Neural crest cell (in vitro differentiated cells): ENCODE measurements at regions not wholly inside any gene's neighbourhood (a gene's known extent, or its start where the extent isn't known, plus 50 kb on each side); places are given as distances from the start of the nearest gene placed in this dataset.

Source experiments
- DNase-seq: peaks from one replicate; pipeline ENCODE4 v3.0.0; 2021; ENCODE audit warnings: low read depth, mixed read lengths, low spot score
- H3K27ac Mint-ChIP-seq: one replicate; pipeline ENCODE4 v1.8.0; 2021; ENCODE audit warnings: mild to moderate bottlenecking, mixed read lengths; ENCODE audit not compliant: unreplicated experiment
- H3K27me3 Mint-ChIP-seq: 2 replicates; pipeline ENCODE4 v1.8.0; 2021; ENCODE audit warnings: low read depth, mild to moderate bottlenecking, mixed read lengths
- H3K36me3 Mint-ChIP-seq: 2 replicates; pipeline ENCODE4 v1.8.0; 2021; ENCODE audit warnings: low read depth, mild to moderate bottlenecking, mixed read lengths
- H3K4me1 Mint-ChIP-seq: 2 replicates; pipeline ENCODE4 v1.8.0; 2021; ENCODE audit warnings: mixed read lengths
- H3K4me3 Mint-ChIP-seq: one replicate; pipeline ENCODE4 v1.8.0; 2021; ENCODE audit warnings: mild to moderate bottlenecking, mixed read lengths
- H3K9me3 Mint-ChIP-seq: 2 replicates; pipeline ENCODE4 v1.8.0; 2021; ENCODE audit warnings: mixed read lengths
- CTCF ChIP-seq: fragments of 200-600 bp; sonication (generic); conservative IDR thresholded peaks from 2 replicates; pipeline ENCODE4 v1.5.0; 2021; ENCODE audit warnings: antibody characterized with exemption, mild to moderate bottlenecking

DNA sequence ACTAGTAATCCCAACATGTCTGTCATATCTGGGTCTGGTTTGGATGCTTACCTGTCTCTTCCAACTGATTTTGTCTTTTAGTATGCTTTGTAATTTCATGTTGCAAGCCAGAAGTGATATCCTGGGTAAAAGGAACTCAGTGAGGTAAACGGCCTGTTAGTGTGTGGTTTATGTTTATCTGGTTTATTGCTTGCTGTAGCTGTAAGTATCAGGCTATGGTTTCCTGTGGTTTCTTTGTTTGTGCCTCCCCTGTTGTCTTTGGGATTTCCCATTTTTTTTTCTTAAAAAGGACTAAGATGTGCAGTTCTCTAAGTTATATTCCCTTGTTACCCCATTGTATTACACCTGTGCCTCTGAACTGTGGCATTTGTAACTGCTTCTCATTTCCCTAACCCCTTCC, 323.5 kb upstream of the POM121L12 start:
- H3K27ac Mint-ChIP-seq: no peak overlapping the region
- no peaks in the 10 kb centered on the region for H3K4me1 Mint-ChIP-seq
- no peak overlapping the region for H3K4me3 Mint-ChIP-seq
- H3K36me3 Mint-ChIP-seq: peaks cover 2% of the 10 kb centered on the region
- no peaks in the 10 kb centered on the region for H3K27me3 Mint-ChIP-seq
- TF ChIP-seq CTCF: no peak
- H3K9me3 Mint-ChIP-seq: peaks cover 4% of the 10 kb centered on the region
- DNase-seq: no peak

DNA sequence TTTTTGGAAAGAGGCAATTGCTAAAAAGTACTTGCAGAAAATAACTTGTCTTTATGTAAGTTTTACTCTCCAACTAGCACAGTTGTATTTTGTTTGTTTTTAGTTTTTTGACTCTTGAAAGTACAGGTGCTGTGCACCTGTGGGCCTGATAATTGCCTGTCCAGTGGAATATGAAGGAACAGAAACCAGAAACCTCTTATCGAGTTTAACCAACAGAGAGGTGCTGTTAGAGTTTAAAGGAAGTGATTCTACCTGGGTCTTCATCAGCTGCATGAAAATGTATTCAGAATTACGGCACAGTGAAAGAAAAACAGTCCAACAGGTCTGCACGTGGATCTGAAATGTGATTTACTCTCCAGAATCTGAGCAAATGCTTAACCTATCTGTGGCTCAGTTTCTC, 326.6 kb upstream of the POM121L12 start:
- H3K4me3 Mint-ChIP-seq: no peak overlapping the region
- H3K27ac Mint-ChIP-seq: no peak overlapping the region
- no peak for TF ChIP-seq CTCF
- H3K9me3 Mint-ChIP-seq: no peaks in the 10 kb centered on the region
- H3K27me3 Mint-ChIP-seq: no peaks in the 10 kb centered on the region
- no peak for DNase-seq
- H3K4me1 Mint-ChIP-seq: no peaks in the 10 kb centered on the region
- no peaks in the 10 kb centered on the region for H3K36me3 Mint-ChIP-seq

DNA sequence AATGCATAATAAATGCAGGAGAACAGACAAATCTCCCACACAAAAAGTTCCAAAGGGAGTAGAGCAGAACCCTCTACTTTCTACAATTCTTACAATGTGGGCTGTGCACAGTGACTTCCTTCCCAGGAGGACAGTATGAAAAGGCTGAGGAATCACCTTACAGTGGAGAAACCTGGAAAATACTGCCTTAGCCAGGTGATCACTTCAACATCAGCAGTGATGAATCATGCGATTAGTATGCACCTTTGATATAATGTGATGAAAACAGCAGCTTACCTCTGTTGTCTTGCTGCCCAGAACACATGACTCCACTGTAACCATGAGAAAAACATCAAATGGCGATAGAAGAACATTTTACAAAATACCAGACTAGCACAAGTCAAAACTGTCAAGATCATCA, 329.7 kb upstream of the POM121L12 start:
- Mint-ChIP-seq H3K4me3 (no peak overlapping the region), H3K27ac (no peak overlapping the region), H3K9me3 (no peaks in the 10 kb centered on the region), H3K4me1 (no peaks in the 10 kb centered on the region), H3K27me3 (no peaks in the 10 kb centered on the region), H3K36me3 (no peaks in the 10 kb centered on the region)
- no peak for TF ChIP-seq CTCF
- no peak for DNase-seq

DNA sequence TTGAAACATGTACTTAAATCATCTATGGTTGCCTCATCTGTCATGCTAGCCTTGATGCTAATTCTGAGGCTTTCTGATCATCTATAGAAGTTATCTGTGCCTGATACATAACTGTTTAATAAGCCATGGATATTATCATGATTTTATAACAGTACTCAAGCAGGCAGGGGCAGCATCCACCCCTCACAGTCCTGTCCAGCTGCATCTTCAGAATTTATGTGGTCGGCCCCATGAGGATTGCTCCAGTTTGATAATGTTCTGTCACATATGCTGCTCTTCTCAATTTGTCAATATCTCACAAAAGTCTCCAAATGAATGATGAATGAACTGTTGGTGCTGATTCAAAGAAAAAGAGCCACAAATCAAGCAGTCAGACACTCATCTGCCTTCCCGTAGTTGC, 335.1 kb upstream of the POM121L12 start:
- Mint-ChIP-seq H3K9me3 (peaks cover 9% of the 10 kb centered on the region), H3K27ac (no peak overlapping the region), H3K36me3 (no peaks in the 10 kb centered on the region), H3K4me3 (no peak overlapping the region), H3K4me1 (no peaks in the 10 kb centered on the region), H3K27me3 (no peaks in the 10 kb centered on the region)
- no peak for TF ChIP-seq CTCF
- DNase-seq: no peak

- no peak overlapping the region for H3K27ac Mint-ChIP-seq
Measured at GRCh38 chr7:52695973-52696595, 339.3 kb upstream of the POM121L12 start.

More at GRCh38 chr7:52695973-52696595, 339.3 kb upstream of the POM121L12 start:
- Mint-ChIP-seq H3K4me3 (no peak overlapping the region), H3K27me3 (no peaks in the 10 kb centered on the region), H3K4me1 (no peaks in the 10 kb centered on the region), H3K9me3 (peaks cover 9% of the 10 kb centered on the region), H3K36me3 (no peaks in the 10 kb centered on the region)
- TF ChIP-seq CTCF: no peak
- no peak for DNase-seq
